Liver (tissue), 8 donors: ENCODE measurements at regions not wholly inside any gene's neighbourhood (a gene's known extent, or its start where the extent isn't known, plus 50 kb on each side); places are given as distances from the start of the nearest gene placed in this dataset.

Experiments
- DNase-seq: peaks from one replicate; pipeline ENCODE4 v3.0.0-alpha.2; 2017; ENCODE audit warnings: low spot score
- H3K27ac ChIP-seq, 2 donors: one replicate each; pipeline ENCODE4 v1.7.0; 2013; ENCODE audit warnings: inconsistent platforms in 2 of 2, low read length in 2 of 2, control low read depth in 1 of 2, low read depth in 1 of 2, mild to moderate bottlenecking in 1 of 2
- H3K27me3 ChIP-seq, 4 donors: one replicate each; pipeline versions ENCODE4 v1.6.1 to v1.7.0; 2013; ENCODE audit warnings: low read length in 3 of 4, inconsistent platforms in 1 of 4, mild to moderate bottlenecking in 1 of 4, moderate library complexity in 1 of 4; ENCODE audit not compliant: control insufficient read depth in 4 of 4, insufficient read depth in 4 of 4
- H3K36me3 ChIP-seq, 4 donors: one replicate each; pipeline versions ENCODE4 v1.6.1 to v1.7.0; 2013; ENCODE audit warnings: low read length in 3 of 4, mild to moderate bottlenecking in 3 of 4, low read depth in 1 of 4, moderate library complexity in 1 of 4; ENCODE audit not compliant: control insufficient read depth in 4 of 4, insufficient read depth in 3 of 4
- H3K4me1 ChIP-seq, 4 donors: one replicate each; pipeline versions ENCODE4 v1.6.1 to v1.7.0; 2013; ENCODE audit warnings: low read length in 3 of 4, mild to moderate bottlenecking in 3 of 4, moderate library complexity in 1 of 4; ENCODE audit not compliant: control insufficient read depth in 4 of 4, insufficient read depth in 4 of 4
- H3K4me3 ChIP-seq, 3 donors: one replicate each; pipeline versions ENCODE4 v1.6.1 to v1.7.0; 2013; ENCODE audit warnings: low read length in 3 of 3, control low read depth in 1 of 3, low read depth in 1 of 3, mild to moderate bottlenecking in 1 of 3
- H3K9ac ChIP-seq, 2 donors: one replicate each; pipeline ENCODE4 v1.7.0; 2013; ENCODE audit warnings: low read length in 2 of 2, mild to moderate bottlenecking in 2 of 2, moderate library complexity in 2 of 2, control low read depth in 1 of 2, low read depth in 1 of 2
- H3K9me3 ChIP-seq, 4 donors: one replicate each; pipeline versions ENCODE4 v1.6.1 to v1.7.0; 2013; ENCODE audit warnings: low read length in 3 of 4; ENCODE audit not compliant: control insufficient read depth in 4 of 4
- CTCF ChIP-seq: fragments of 150-350 bp; IDR thresholded peaks from 2 replicates; pipeline ENCODE4 v1.5.1; 2017; ENCODE audit warnings: improper control_type of control experiment, low read depth, low read length; ENCODE audit not compliant: missing input control
- EGR1 ChIP-seq, 2 donors: IDR thresholded peaks; 2 replicates each; pipeline ENCODE4 v1.6.1; 2016 to 2018; ENCODE audit warnings: antibody characterized with exemption in 2 of 2, low read depth in 2 of 2
- FOXA1 ChIP-seq: IDR thresholded peaks from 2 replicates; pipeline ENCODE4 v1.6.1; 2016; ENCODE audit warnings: antibody characterized with exemption
- FOXA2 ChIP-seq: IDR thresholded peaks from 2 replicates; pipeline ENCODE4 v1.6.1; 2016; ENCODE audit warnings: antibody characterized with exemption
- GABPA ChIP-seq, 2 donors: IDR thresholded peaks in 1 of 2; conservative IDR thresholded peaks in 1 of 2; 2 replicates each; pipeline ENCODE4 v1.6.1; 2016; ENCODE audit warnings: antibody characterized with exemption in 2 of 2, mild to moderate bottlenecking in 1 of 2, moderate library complexity in 1 of 2
- HNF4A ChIP-seq, 2 donors: conservative IDR thresholded peaks; 2 replicates each; pipeline ENCODE4 v1.6.1; 2016; ENCODE audit warnings: antibody characterized with exemption in 2 of 2, mild to moderate bottlenecking in 2 of 2
- HNF4G ChIP-seq: IDR thresholded peaks from 2 replicates; pipeline ENCODE4 v1.6.1; 2016; ENCODE audit warnings: antibody characterized with exemption
- JUND ChIP-seq, 2 donors: IDR thresholded peaks; 2 replicates each; pipeline ENCODE4 v1.6.1; 2016; ENCODE audit warnings: antibody characterized with exemption in 2 of 2
- NR2F2 ChIP-seq: IDR thresholded peaks from 2 replicates; pipeline ENCODE4 v1.6.1; 2016; ENCODE audit warnings: antibody characterized with exemption
- RAD21 ChIP-seq, 2 donors: IDR thresholded peaks; 2 replicates each; pipeline ENCODE4 v1.6.1; 2016; ENCODE audit warnings: antibody characterized with exemption in 2 of 2, mild to moderate bottlenecking in 2 of 2
- RXRA ChIP-seq, 2 donors: IDR thresholded peaks; 2 replicates each; pipeline ENCODE4 v1.6.1; 2017 to 2018; ENCODE audit warnings: antibody characterized with exemption in 2 of 2, mild to moderate bottlenecking in 1 of 2
- SP1 ChIP-seq: IDR thresholded peaks from 2 replicates; pipeline ENCODE4 v1.6.1; 2018; ENCODE audit warnings: antibody characterized with exemption, mild to moderate bottlenecking
- TAF1 ChIP-seq: conservative IDR thresholded peaks from 2 replicates; pipeline ENCODE4 v1.6.1; 2016; ENCODE audit warnings: antibody characterized with exemption, mild to moderate bottlenecking
- YY1 ChIP-seq: IDR thresholded peaks from 2 replicates; pipeline ENCODE4 v1.6.1; 2016; ENCODE audit warnings: antibody characterized with exemption, mild to moderate bottlenecking
- ZBTB33 ChIP-seq: IDR thresholded peaks from 2 replicates; pipeline ENCODE4 v1.6.1; 2016; ENCODE audit warnings: antibody characterized with exemption
- WGBS: extraction: QIAGEN DNeasy Blood & Tissue Kit; methylation state at CpG from one replicate; pipeline ENCODE4 v1.1.7; 2013; 5-methylcytosine and 5-hydroxymethylcytosine counted together
- TF ChIP-seq, protein P1 (sequence below): IDR thresholded peaks from 2 replicates; pipeline ENCODE4 v1.6.1; 2016; ENCODE audit warnings: antibody characterized with exemption, mild to moderate bottlenecking
- TF ChIP-seq, protein P2 (sequence below): IDR thresholded peaks from 2 replicates; pipeline ENCODE4 v1.6.1; 2016; ENCODE audit warnings: antibody characterized with exemption
- TF ChIP-seq, protein P3 (sequence below): IDR thresholded peaks from 2 replicates; pipeline ENCODE4 v1.6.1; 2016; ENCODE audit warnings: antibody characterized with exemption
- donor health status: healthy.
- donor health status: healthy.
- donor health status: healthy.
- donor health status: healthy.
- donor health status: healthy.

GRCh38 chr7:52715701-52716100 lies 319.7 kb upstream of the POM121L12 start:
- no peaks in the 10 kb centered on the region for H3K4me1 ChIP-seq
- 76% methylated on average over 7 of the region's 7 CpGs for WGBS
- no peaks in the 10 kb centered on the region for H3K36me3 ChIP-seq
- DNase-seq, result no peak
- no peak overlapping the region for H3K27ac ChIP-seq
- no peaks in the 10 kb centered on the region for H3K27me3 ChIP-seq
- TF ChIP-seq NR2F2 (no peak), EGR1 (IDR thresholded peaks at IDR 0.05; ENCODE audit: low read depth in 2 of 2) (no peak), JUND (IDR thresholded peaks at IDR 0.05) (no peak), SP1 (no peak), ZBTB33 (no peak), YY1 (no peak), HNF4G (no peak), FOXA1 (no peak), FOXA2 (no peak), RAD21 (IDR thresholded peaks at IDR 0.05) (no peak), GABPA (IDR thresholded peaks at IDR 0.05 in 1 of 2, conservative IDR thresholded peaks at IDR 0.05 in 1 of 2) (no peak), RXRA (IDR thresholded peaks at IDR 0.05) (no peak)
- TF ChIP-seq, protein P1, sequence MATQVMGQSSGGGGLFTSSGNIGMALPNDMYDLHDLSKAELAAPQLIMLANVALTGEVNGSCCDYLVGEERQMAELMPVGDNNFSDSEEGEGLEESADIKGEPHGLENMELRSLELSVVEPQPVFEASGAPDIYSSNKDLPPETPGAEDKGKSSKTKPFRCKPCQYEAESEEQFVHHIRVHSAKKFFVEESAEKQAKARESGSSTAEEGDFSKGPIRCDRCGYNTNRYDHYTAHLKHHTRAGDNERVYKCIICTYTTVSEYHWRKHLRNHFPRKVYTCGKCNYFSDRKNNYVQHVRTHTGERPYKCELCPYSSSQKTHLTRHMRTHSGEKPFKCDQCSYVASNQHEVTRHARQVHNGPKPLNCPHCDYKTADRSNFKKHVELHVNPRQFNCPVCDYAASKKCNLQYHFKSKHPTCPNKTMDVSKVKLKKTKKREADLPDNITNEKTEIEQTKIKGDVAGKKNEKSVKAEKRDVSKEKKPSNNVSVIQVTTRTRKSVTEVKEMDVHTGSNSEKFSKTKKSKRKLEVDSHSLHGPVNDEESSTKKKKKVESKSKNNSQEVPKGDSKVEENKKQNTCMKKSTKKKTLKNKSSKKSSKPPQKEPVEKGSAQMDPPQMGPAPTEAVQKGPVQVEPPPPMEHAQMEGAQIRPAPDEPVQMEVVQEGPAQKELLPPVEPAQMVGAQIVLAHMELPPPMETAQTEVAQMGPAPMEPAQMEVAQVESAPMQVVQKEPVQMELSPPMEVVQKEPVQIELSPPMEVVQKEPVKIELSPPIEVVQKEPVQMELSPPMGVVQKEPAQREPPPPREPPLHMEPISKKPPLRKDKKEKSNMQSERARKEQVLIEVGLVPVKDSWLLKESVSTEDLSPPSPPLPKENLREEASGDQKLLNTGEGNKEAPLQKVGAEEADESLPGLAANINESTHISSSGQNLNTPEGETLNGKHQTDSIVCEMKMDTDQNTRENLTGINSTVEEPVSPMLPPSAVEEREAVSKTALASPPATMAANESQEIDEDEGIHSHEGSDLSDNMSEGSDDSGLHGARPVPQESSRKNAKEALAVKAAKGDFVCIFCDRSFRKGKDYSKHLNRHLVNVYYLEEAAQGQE, result no peak
- TF ChIP-seq, protein P2, sequence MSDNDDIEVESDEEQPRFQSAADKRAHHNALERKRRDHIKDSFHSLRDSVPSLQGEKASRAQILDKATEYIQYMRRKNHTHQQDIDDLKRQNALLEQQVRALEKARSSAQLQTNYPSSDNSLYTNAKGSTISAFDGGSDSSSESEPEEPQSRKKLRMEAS, result no peak
- TF ChIP-seq, protein P3, sequence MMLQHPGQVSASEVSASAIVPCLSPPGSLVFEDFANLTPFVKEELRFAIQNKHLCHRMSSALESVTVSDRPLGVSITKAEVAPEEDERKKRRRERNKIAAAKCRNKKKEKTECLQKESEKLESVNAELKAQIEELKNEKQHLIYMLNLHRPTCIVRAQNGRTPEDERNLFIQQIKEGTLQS, result no peak
- peaks cover 0 to 1% (median 0%) of the 10 kb centered on the region in 4 donors for H3K9me3 ChIP-seq
- no peak overlapping the region for H3K4me3 ChIP-seq
- H3K9ac ChIP-seq, result no peak overlapping the region

GRCh38 chr7:52712938-52713337 lies 322.5 kb upstream of the POM121L12 start:
- H3K9me3 ChIP-seq, result peaks cover 0 to 1% (median 0%) of the 10 kb centered on the region in 4 donors
- no peak for TF ChIP-seq NR2F2
- TF ChIP-seq, protein P1, result no peak
- TF ChIP-seq JUND (IDR thresholded peaks at IDR 0.05), result no peak
- no peak for TF ChIP-seq TAF1
- no peak for TF ChIP-seq ZBTB33
- TF ChIP-seq HNF4A (conservative IDR thresholded peaks at IDR 0.05), result no peak
- TF ChIP-seq RAD21 (IDR thresholded peaks at IDR 0.05), result no peak
- TF ChIP-seq RXRA (IDR thresholded peaks at IDR 0.05), result no peak
- TF ChIP-seq FOXA2, result no peak
- TF ChIP-seq CTCF, result no peak
- no peak for TF ChIP-seq SP1
- TF ChIP-seq EGR1 (IDR thresholded peaks at IDR 0.05; ENCODE audit: low read depth in 2 of 2), result no peak
- no peaks in the 10 kb centered on the region for H3K36me3 ChIP-seq
- no peaks in the 10 kb centered on the region for H3K4me1 ChIP-seq
- no peak for DNase-seq
- no peak overlapping the region for H3K9ac ChIP-seq
- 79% methylated on average over 2 of the region's 2 CpGs for WGBS
- H3K27me3 ChIP-seq, result no peaks in the 10 kb centered on the region
- H3K4me3 ChIP-seq, result no peak overlapping the region
- no peak overlapping the region for H3K27ac ChIP-seq
